ENCODE measurements at regions not wholly inside any gene's neighbourhood (a gene's known extent, or its start where the extent isn't known, plus 50 kb on each side); places are given as distances from the start of the nearest gene placed in this dataset.
"Not testable (repeated sequence)": the region's sequence is repeated elsewhere in the genome, so short reads cannot be mapped to it uniquely, and the experiment has no call there.

DNA sequence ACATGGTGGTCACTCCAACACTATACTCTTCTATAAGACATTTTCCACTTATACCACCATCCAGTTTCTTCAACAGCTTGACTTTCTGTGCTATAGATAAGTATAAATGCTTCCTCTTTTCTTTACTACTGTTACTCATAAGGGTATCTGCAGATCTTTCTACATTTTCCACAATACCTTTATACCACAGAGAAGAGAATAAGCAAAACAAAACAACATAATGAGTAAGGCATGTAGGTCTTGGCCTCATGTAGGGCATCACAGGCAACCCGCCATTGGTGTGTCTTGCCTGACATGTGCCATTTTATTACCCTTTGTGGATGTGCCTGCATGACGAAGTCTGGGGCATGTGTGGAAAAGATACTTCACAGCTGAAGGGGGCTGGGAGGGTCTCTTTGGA is 265.3 kb upstream of the STARD13 start:
- no peak for DNase-seq (ENCODE audit: low read depth, low spot score)

DNA sequence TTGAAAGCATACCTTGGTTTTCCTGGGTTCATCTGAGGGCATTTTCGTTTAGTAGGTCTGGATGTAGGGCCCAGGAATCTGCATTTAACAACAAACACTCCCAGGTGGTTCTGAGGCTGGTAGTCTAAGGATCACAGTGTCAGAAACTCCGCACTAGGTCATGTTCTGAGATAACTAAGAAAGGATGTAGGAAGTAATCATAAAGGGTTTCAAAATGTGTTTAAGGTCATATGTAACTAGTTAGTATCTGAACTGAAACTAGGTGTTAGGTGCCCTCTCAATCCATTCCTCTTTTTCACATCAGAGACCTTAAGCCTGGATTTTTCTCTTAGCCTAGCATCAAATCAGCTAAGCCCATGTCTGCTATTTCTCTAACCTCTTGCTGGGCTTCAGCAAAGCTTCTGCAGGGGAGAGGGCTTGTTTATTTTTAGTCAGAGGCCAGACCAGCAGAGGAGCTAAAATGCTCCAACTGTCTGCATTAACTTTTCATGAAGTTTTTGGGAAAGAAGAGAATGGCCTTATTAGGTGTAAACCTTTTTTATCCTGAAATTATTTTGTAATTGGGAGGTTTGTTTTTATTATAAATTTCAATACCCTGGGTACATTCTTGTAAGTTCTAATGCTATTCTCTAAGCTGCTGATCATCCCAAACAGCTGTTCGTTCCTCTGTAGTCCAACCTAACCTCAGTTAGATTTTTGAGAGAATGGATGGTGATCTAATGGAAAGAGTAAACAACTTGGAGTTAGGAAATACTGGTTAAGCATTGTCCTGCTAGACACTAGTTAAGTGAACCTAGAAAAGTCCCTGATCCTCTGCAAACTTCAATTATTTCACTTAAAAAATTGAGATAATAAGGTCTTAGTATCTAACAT is 262.8 kb upstream of the RFC3 start:
- DNase-seq (ENCODE audit: low read depth, low spot score): no peak

- no peak for DNase-seq (ENCODE audit: low read depth, low spot score)
These were observed 261.1 kb upstream of the RFC3 start for GRCh38 chr13:33556828-33557227.

DNA sequence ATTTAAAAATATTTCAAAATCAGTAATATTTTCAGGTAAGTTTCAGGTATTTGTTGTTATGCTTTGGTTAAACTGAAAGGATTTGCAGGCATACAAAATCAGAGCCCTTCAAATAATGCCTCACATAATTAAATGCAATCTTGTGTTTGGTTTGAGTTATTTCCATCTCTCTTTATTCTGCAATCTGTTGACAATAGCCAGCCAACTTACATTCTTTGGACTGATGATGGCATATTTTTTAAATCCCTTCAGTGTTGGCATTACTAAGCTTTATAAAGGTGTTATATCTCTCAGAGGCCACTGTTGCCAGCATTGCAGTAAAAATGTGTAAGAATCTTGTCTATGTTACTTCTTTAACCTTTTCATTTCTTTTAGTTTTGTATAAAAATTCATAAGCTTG is 257.2 kb upstream of the RFC3 start:
- no peak for DNase-seq (ENCODE audit: low read depth, low spot score)

GRCh38 chr13:33561627-33562026 is 256.3 kb upstream of the RFC3 start:
- DNase-seq (ENCODE audit: low read depth, low spot score): no peak

DNA sequence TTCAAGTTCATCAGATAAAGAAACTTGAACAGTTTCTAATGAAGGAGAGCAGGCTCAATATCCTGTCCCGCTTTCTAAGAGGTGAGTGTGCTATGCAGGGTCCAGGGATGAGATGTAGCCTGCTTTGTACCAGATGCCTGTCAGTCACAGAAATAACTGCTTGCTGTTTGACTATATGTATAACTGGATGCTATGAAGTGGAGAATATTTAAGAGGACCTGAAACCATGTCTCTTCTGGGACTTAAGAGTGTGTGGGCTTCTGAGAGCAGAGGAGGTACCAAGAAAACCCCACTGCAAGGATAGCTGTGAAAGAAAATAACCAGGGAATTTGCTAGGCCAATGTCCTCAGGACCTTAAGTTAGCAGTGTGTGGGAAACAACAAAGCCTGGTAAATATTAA is 246.3 kb upstream of the RFC3 start:
- DNase-seq (ENCODE audit: low read depth, low spot score): no peak

- DNase-seq (ENCODE audit: low read depth, low spot score): not testable (repeated sequence)
These were observed 245.6 kb upstream of the RFC3 start for GRCh38 chr13:33572322-33572721.

- no peak for DNase-seq (ENCODE audit: low read depth, low spot score)
These were observed 242.6 kb upstream of the RFC3 start for GRCh38 chr13:33575378-33575777.

GRCh38 chr13:33577007-33577406 is 240.9 kb upstream of the RFC3 start:
- DNase-seq (ENCODE audit: low read depth, low spot score): no peak

DNA sequence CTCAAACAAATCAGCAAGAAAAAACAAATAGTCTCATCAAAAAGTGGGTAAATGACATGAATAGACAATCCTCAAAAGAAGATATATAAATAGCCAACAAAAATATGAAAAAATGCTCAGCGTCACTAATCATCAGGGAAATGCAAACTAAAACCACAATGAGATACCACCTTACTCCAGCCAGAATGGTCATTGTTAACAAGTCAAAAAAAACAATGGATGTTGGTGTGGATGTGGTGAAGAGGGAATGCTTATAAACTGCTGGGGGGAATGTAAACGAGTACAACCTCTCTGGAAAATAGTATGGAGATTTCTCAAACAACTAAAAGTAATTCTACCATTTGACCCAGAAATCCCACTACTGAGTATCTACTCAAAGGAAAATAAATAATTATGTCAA is 239.2 kb upstream of the RFC3 start:
- no peak for DNase-seq (ENCODE audit: low read depth, low spot score)

DNA sequence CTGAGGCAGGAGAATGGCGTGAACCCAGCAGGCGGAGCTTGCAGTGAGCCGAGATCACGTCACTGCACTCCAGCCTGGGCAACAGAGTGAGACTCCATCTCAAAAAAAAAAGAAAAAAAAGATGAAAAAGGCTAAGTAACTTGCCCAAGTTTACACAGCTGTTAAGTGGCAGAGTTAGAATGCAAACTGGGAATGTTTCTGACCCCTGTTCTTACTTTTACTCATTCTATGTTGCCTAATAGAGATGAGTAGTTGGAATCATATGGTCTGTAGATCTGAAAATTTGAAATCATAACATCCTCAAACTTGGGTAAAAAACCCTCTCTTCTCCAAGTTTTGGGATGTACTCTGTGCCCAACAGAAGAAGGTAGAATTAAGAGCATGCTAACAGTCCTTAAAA is 235.8 kb upstream of the RFC3 start:
- DNase-seq (ENCODE audit: low read depth, low spot score): no peak

DNA sequence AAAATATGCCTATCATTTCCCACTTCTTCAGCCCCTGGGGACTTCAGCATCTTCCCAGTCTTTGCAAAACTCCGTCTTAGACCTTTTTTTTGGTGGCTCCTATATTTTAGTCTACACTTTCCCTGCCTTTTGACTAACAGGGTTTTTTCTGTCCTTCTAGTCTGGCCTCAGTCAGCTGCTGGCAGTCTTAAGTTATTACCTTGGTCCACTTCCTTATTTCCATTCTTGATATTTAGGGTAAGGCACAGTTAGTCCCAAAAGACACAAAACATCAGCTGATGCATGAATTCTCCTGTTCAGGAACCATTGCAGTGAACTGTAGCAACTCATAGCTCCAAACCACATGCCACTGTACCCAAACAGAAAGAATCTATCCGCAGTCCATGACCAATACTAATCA is 234.6 kb upstream of the RFC3 start:
- no peak for DNase-seq (ENCODE audit: low read depth, low spot score)

DNA sequence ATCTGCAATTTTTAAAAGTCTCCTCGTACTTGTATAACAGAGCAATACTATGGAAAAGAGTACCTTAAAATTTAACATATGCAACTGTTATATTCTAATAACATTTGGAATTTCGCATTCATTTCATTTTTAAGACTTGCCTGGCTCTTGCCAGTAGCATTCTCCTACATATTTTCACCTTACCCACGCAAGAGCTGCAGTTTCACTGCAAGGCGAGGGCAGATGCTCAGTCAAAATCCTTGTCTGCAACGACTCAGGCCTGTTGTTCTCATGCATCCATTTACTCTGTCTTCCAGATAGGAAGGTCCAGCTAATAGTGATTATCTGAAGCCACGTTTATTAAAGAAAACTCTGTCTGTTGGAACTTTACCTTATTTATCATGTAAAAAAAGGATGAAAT is 227.0 kb upstream of the RFC3 start:
- no peak for DNase-seq (ENCODE audit: low read depth, low spot score)

- peak; percentile 7 for DNase-seq (ENCODE audit: low read depth, low spot score)
These were observed 211.3 kb upstream of the RFC3 start for GRCh38 chr13:33606692-33607091.

- DNase-seq (ENCODE audit: low read depth, low spot score): peak; percentile 15
These were observed 207.4 kb upstream of the RFC3 start for GRCh38 chr13:33610438-33611120.

DNA sequence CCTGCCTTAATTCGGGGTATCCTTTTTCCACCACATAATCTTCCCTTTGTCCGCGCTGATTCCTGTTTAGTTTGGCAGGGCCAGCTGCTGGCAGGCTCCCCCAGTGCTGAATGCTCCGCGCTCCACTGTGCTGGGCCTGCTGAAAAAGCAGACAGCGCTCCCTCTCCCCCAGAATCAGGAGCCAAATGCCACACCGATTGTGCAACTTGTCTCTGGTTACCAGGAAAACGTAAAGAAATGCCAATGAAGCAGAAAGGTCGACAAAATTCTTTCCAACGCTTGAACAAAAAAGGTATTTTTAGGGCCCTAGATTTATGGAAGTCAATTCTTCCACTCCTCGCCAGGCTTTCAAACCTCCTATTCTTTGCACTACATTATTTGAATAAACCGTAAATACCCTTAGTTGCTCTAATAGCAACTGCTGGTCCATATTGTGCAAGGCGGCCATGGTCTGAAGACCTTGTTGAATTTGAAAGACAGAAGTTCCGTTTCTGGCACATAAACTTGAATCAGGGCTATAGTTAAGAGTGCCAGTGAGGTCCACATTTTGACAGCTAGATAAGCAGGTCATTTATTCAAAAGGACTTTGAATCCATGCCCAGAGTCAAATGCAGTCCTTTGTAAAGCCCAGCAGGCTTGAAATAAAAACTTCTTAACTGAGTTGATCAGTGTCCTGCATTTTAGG is 206.7 kb upstream of the RFC3 start:
- no peak for DNase-seq (ENCODE audit: low read depth, low spot score)

DNA sequence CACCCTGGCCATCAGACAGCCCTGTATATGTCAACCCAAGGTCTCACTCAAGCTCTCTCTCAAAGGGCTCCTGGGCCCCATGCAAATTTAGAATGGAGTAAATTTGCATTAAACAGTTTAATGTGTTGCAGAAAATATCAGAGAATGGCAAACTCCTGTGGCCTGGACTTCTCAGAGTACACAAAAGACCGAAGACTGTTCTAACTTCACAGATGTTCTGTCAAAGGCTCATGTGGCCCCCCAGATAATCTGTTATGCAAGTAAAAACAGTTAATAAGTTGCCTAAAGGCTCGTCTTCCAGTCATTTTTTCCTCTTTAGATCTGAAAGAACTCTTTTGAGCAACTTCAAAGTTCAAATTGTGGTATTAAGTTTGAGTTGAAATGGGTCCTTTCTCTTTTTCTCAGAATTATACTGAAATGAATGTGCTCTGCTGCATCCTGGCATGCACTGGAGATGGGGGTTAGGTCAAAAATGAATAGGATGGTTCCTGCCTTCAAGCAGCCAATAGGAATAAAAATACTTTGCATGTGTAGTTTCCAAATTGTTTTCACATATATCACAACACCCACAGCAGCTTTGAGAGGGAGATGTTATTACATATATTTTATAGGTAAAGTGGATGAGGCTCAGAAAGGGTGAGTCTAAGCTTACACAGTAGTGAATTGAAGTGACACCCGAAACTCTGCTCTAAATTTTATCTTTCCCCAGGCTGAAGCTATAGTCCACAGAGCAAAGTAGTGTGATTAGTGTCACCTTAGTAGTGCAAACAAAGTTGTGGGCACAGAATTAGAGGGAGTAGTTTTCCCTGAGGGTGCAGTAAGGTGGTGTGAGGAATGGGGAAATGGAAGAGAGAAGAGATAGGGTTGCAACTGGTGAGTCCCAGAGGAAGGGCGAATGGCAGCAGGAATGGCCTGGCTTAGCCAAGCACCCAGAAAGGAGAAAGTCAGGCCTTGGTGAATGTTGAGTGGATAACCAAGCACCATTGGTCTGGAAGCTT is 205.0 kb upstream of the RFC3 start:
- DNase-seq (ENCODE audit: low read depth, low spot score): no peak

DNA sequence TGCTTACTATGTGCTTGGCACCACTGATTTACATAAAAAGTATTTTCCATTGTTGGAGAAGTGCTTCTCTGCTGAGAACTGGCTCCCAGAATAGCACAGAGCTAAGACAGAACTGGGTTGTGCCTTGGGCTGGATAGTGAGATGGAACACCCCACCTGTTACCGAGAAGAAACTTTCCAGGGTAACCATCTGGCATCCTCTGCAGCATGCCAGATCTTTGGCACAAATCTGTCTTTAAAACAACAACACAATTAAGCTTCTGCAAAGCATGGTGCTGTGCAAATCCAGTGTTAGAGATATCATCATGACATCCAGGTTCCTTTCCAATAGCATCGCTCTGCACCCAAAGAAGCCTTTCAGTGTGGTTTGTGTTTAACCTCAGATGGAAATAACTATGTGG is 202.5 kb upstream of the RFC3 start:
- DNase-seq (ENCODE audit: low read depth, low spot score): no peak

DNA sequence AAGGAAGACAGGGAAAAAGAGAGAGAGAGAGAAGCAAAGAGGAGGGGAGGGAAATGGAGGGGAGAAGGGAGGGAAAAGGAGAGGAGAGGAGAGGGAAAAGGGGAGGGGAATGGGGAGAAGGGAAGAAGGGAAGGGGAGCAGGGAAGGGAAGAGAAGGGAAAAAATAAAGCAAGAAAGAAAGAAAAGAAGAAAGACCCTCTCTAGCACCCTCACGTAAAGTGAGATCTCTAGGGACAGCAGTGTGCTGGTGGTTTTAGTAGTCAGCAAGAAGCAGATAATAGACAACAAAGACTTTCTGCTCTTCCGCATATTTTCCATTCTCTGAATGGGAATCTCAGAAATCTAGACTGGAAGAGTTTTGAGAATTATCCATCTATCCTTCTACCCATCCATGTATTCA is 201.8 kb upstream of the RFC3 start:
- no peak for DNase-seq (ENCODE audit: low read depth, low spot score)

DNA sequence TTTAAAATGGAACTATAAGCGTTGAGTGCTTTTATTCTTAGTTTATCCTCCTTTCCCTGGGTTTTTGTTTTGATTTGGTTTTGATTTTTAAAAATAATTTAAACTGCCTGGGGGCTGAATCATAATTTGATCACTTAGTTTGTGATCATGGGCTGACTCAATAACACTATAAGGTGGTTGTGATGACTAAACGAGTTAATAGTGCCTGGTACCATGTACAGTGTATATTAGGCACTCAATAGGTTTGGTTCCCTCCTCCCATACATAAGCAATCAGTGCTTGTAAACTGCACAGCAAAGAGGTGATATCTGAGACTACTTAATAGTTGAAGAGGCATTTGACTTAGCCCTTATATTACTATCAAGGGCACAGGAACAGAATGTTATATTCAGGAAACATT is 200.9 kb upstream of the RFC3 start:
- no peak for DNase-seq (ENCODE audit: low read depth, low spot score)

- no peak for DNase-seq (ENCODE audit: low read depth, low spot score)
These were observed 193.7 kb upstream of the RFC3 start for GRCh38 chr13:33624253-33624652.
